ENCODE measurements at regions not wholly inside any gene's neighbourhood (a gene's known extent, or its start where the extent isn't known, plus 50 kb on each side); places are given as distances from the start of the nearest gene placed in this dataset.

DNA sequence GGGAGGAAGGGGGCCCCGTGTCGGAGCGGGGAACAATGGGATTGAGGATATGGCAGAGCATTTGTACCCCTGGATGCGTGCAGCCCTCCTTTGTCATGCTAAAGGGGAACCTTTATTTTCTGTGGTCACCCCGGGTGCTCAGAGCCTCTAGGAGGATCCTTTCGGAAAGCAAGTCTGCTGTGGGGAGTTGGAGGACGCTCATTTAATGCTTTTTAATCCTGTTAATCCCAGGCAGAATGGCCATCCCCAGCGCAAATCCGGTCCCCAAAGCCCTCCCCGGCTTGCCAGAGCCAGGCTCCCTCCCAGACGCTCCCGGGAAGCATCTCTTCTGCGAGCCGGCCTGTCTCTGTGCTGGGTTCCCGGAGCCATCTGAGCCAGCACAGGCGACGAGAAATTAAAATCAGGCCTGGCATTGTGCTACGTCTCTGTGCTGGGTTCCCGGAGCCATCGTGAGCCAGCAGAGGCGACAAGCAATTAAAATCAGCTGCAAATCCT, 113.2 kb upstream of the PPP2R3B start:
- TF ChIP-seq, protein P1, sequence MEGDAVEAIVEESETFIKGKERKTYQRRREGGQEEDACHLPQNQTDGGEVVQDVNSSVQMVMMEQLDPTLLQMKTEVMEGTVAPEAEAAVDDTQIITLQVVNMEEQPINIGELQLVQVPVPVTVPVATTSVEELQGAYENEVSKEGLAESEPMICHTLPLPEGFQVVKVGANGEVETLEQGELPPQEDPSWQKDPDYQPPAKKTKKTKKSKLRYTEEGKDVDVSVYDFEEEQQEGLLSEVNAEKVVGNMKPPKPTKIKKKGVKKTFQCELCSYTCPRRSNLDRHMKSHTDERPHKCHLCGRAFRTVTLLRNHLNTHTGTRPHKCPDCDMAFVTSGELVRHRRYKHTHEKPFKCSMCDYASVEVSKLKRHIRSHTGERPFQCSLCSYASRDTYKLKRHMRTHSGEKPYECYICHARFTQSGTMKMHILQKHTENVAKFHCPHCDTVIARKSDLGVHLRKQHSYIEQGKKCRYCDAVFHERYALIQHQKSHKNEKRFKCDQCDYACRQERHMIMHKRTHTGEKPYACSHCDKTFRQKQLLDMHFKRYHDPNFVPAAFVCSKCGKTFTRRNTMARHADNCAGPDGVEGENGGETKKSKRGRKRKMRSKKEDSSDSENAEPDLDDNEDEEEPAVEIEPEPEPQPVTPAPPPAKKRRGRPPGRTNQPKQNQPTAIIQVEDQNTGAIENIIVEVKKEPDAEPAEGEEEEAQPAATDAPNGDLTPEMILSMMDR (IDR thresholded peaks at IDR 0.05): no peak
- TF ChIP-seq POLR2A (IDR thresholded peaks at IDR 0.05): no peak

Measured in lower leg skin (tissue), 3 donors.